ENCODE measurements at regions not wholly inside any gene's neighbourhood (a gene's known extent, or its start where the extent isn't known, plus 50 kb on each side); places are given as distances from the start of the nearest gene placed in this dataset.

DNA sequence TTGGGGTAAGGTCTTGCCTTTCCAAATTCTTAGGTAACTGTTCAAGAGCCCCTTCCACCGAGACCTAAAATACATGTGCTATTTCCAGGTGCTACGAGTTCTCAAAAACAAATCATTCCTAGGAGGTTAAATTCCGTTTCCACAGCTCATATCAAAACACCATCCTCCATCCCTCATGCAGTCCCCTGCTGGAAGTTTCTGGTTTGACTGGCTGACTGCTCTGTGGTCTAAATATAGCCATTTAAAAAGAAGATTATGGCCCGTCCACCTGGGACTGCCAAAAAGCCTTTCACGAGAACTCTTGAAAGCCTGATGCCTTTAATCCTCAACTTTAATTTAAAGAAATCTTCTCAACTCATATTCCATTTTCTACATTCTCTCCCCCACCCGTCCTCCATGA lies 201.5 kb upstream of the MYL2 start:
- TF ChIP-seq, protein P1, sequence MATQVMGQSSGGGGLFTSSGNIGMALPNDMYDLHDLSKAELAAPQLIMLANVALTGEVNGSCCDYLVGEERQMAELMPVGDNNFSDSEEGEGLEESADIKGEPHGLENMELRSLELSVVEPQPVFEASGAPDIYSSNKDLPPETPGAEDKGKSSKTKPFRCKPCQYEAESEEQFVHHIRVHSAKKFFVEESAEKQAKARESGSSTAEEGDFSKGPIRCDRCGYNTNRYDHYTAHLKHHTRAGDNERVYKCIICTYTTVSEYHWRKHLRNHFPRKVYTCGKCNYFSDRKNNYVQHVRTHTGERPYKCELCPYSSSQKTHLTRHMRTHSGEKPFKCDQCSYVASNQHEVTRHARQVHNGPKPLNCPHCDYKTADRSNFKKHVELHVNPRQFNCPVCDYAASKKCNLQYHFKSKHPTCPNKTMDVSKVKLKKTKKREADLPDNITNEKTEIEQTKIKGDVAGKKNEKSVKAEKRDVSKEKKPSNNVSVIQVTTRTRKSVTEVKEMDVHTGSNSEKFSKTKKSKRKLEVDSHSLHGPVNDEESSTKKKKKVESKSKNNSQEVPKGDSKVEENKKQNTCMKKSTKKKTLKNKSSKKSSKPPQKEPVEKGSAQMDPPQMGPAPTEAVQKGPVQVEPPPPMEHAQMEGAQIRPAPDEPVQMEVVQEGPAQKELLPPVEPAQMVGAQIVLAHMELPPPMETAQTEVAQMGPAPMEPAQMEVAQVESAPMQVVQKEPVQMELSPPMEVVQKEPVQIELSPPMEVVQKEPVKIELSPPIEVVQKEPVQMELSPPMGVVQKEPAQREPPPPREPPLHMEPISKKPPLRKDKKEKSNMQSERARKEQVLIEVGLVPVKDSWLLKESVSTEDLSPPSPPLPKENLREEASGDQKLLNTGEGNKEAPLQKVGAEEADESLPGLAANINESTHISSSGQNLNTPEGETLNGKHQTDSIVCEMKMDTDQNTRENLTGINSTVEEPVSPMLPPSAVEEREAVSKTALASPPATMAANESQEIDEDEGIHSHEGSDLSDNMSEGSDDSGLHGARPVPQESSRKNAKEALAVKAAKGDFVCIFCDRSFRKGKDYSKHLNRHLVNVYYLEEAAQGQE (IDR thresholded peaks at IDR 0.05; ENCODE audit: unreplicated experiment): no peak
- TF ChIP-seq EZH2 (IDR thresholded peaks at IDR 0.05; ENCODE audit: low read depth, unreplicated experiment): no peak
- TF ChIP-seq, protein P2, sequence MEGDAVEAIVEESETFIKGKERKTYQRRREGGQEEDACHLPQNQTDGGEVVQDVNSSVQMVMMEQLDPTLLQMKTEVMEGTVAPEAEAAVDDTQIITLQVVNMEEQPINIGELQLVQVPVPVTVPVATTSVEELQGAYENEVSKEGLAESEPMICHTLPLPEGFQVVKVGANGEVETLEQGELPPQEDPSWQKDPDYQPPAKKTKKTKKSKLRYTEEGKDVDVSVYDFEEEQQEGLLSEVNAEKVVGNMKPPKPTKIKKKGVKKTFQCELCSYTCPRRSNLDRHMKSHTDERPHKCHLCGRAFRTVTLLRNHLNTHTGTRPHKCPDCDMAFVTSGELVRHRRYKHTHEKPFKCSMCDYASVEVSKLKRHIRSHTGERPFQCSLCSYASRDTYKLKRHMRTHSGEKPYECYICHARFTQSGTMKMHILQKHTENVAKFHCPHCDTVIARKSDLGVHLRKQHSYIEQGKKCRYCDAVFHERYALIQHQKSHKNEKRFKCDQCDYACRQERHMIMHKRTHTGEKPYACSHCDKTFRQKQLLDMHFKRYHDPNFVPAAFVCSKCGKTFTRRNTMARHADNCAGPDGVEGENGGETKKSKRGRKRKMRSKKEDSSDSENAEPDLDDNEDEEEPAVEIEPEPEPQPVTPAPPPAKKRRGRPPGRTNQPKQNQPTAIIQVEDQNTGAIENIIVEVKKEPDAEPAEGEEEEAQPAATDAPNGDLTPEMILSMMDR (conservative IDR thresholded peaks at IDR 0.05; ENCODE audit: low read depth in 2 of 2): peak in 1 of 2 experiments; percentile 20; a peak in 1 of 4 replicates
